BJ (cell line): ENCODE measurements at regions not wholly inside any gene's neighbourhood (a gene's known extent, or its start where the extent isn't known, plus 50 kb on each side); places are given as distances from the start of the nearest gene placed in this dataset.

Source experiments
- CTCF ChIA-PET: fragments of 350-600 bp; formaldehyde crosslinking; extraction: SDS; loops from one replicate; lab custom pipeline; 2021; ENCODE audit warnings: antibody characterized with exemption, inconsistent platforms; lab: Yijun Ruan, JAX
- POLR2A ChIA-PET: fragments of 300-600 bp; sonication (Branson Sonifier 250); formaldehyde crosslinking; extraction: SDS; loops from one replicate; lab custom pipeline; 2021; ENCODE audit warnings: antibody characterized with exemption; lab: Charles Lee
- DNase-seq: peaks from one replicate; pipeline ENCODE4 v3.0.0-alpha.2; 2011; ENCODE audit warnings: low read depth
- H3K27me3 ChIP-seq: 2 replicates; pipeline ENCODE4 v1.6.0; 2011; ENCODE audit warnings: low read length; ENCODE audit not compliant: control insufficient read depth, insufficient read depth
- H3K36me3 ChIP-seq: 2 replicates; pipeline ENCODE4 v1.5.1; 2011; ENCODE audit warnings: low read length; ENCODE audit not compliant: control insufficient read depth, insufficient read depth
- H3K4me3 ChIP-seq: 2 replicates; pipeline ENCODE4 v1.5.1; 2011; ENCODE audit warnings: low read depth, mild to moderate bottlenecking, control low read depth, low read length
- TF ChIP-seq, protein P1 (sequence below): IDR thresholded peaks from 2 replicates; pipeline ENCODE4 v1.5.1; 2011; ENCODE audit warnings: low read depth, mild to moderate bottlenecking, control low read depth, inconsistent platforms, low read length, moderate library complexity; ENCODE audit not compliant: insufficient read depth

DNA sequence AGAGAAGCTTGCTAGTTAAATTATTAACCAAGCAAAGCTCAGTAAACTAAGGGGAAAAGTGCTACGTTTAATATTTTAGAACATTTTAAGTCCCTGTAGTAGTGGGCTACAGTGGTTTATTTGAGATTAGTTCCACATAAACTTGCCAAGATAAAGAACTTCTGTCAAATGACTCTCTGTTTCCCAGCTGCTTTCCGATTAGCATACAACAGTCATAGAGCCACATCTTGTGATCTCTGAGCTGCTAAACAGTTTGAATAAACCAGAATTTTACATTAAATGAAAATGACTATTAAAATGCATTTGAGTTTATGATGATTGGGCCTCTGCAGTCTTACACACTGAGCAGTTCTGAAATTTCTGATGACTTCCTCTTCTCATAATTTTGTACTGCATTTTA is 568.5 kb downstream of the IQCM start:
- TF ChIP-seq, protein P1, sequence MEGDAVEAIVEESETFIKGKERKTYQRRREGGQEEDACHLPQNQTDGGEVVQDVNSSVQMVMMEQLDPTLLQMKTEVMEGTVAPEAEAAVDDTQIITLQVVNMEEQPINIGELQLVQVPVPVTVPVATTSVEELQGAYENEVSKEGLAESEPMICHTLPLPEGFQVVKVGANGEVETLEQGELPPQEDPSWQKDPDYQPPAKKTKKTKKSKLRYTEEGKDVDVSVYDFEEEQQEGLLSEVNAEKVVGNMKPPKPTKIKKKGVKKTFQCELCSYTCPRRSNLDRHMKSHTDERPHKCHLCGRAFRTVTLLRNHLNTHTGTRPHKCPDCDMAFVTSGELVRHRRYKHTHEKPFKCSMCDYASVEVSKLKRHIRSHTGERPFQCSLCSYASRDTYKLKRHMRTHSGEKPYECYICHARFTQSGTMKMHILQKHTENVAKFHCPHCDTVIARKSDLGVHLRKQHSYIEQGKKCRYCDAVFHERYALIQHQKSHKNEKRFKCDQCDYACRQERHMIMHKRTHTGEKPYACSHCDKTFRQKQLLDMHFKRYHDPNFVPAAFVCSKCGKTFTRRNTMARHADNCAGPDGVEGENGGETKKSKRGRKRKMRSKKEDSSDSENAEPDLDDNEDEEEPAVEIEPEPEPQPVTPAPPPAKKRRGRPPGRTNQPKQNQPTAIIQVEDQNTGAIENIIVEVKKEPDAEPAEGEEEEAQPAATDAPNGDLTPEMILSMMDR: no peak
- CTCF ChIA-PET: interaction anchor here (0.9 kb wide), 1 partner anchor 248 kb away, joined by 3 read pairs; no protein-coding TSS in a partner anchor
- POLR2A ChIA-PET: no interaction called here
- H3K4me3 ChIP-seq: no peak overlapping the region
- no peaks in the 10 kb centered on the region for H3K36me3 ChIP-seq
- no peak for DNase-seq
- H3K27me3 ChIP-seq: no peaks in the 10 kb centered on the region

DNA sequence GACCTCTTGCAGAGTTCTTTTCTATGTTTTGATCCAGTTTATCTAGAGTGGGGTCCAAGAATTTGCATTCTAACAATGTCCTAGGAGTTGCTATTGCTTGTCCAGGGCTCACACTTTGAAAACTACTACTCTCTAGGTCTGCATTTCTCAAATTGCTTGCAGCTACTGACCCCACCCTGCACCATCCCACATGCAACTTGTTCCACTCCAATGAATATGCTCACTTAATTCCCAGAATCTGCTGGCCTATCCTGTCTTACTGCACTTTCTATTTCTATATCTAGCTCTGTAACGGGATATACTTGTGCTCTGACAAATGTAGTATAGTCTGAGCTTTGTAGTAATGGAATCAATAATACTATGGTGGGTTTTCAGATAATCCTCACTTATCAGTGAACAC is 570.3 kb downstream of the IQCM start:
- no peaks in the 10 kb centered on the region for H3K27me3 ChIP-seq
- CTCF ChIA-PET: no interaction called here
- no peaks in the 10 kb centered on the region for H3K36me3 ChIP-seq
- TF ChIP-seq, protein P1: no peak
- no peak overlapping the region for H3K4me3 ChIP-seq
- DNase-seq: no peak
- POLR2A ChIA-PET: no interaction called here

DNA sequence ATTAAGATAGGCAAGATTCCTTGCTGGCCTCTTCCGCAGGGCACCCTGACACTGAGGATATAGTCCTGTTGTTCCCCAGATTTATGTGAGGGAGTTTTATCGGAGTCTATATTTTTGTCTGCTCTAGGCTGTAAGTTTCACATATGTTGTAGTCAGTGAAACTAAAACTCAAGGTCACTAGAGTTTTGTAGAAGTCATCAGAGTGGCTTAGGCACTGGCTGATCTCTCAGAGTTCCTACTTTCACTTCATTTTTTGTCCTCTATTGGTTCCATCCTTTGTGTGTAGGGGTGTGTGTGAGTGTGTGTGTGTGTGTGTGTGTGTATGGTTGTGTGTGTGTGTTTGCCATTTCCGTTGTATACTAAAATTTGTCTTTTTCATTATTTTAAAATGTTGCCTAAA is 577.5 kb downstream of the IQCM start:
- Histone ChIP-seq H3K4me3 (no peak overlapping the region), H3K27me3 (no peaks in the 10 kb centered on the region), H3K36me3 (no peaks in the 10 kb centered on the region)
- CTCF ChIA-PET: no interaction called here
- TF ChIP-seq, protein P1: no peak
- POLR2A ChIA-PET: no interaction called here
- no peak for DNase-seq

DNA sequence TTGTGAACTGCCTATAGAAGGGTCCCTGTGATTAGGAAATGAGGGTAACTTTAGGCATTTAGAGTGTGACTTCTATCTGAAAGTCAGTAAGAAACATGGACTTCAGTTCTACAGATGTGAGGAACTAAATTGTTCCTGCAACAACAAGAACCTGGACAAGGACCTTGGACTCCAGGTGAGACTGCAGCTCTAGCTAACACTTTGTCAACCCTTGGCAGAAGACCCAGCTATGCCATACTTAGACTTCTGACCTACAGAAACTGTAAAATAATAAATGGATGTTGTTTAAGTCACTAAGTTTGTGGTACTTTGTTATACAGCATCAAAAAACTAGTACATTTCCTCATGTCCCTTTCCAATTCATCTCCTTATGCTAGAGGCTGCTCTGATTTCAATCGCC is 580.8 kb downstream of the IQCM start:
- POLR2A ChIA-PET: no interaction called here
- TF ChIP-seq, protein P1: no peak
- no peak for DNase-seq

DNA sequence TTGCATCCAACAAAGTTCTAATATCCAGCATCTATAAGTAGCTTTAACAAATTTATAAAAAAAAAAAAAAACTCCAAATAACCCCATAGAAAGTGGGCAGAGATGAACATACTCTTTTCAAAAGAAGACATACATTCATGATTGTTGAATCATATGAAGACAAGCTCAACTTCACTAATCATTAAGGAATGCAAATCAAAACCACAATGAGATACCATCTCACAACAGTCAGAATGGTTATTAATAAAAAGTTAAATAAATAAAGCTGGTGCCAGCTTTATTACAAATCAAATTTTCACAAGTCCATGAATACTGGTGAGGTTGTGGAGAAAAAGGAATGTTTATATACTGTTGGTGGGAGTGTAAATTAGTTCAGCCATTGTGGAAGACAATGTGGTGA is 592.0 kb downstream of the IQCM start:
- no peak for DNase-seq
- TF ChIP-seq, protein P1: no peak
- ChIA-PET CTCF (no interaction called here), POLR2A (interaction anchor here (0.6 kb wide), 1 partner anchor 209 kb away, joined by 5 read pairs; no protein-coding TSS in a partner anchor)
- Histone ChIP-seq H3K36me3 (no peaks in the 10 kb centered on the region), H3K27me3 (no peaks in the 10 kb centered on the region), H3K4me3 (no peak overlapping the region)

More for the DNA sequence above, 580.8 kb downstream of the IQCM start:
- Histone ChIP-seq H3K36me3 (no peaks in the 10 kb centered on the region), H3K27me3 (no peaks in the 10 kb centered on the region), H3K4me3 (no peak overlapping the region)
- CTCF ChIA-PET: no interaction called here
